Right lobe of liver (tissue), 4 donors: ENCODE measurements at regions not wholly inside any gene's neighbourhood (a gene's known extent, or its start where the extent isn't known, plus 50 kb on each side); places are given as distances from the start of the nearest gene placed in this dataset.

Experiments used
- CTCF ChIP-seq, 4 donors: fragments of 200-600 bp in 3 of 4; fragments of 450-650 bp in 1 of 4; IDR thresholded peaks; one replicate each; pipeline versions ENCODE4 v1.5.1 to v1.8.0; 2016 to 2022; ENCODE audit warnings: antibody characterized with exemption in 4 of 4, mild to moderate bottlenecking in 2 of 4
- POLR2A ChIP-seq: fragments of 450-650 bp; IDR thresholded peaks from one replicate; pipeline ENCODE4 v1.6.1; 2017; ENCODE audit warnings: antibody characterized with exemption, mild to moderate bottlenecking
- donor health status: DM: no; HTN: no; CAD: no.
- donor health status: DM: no; HTN: no; CAD: no.
- donor health status: DM: no; HTN: yes; CAD: no.

DNA sequence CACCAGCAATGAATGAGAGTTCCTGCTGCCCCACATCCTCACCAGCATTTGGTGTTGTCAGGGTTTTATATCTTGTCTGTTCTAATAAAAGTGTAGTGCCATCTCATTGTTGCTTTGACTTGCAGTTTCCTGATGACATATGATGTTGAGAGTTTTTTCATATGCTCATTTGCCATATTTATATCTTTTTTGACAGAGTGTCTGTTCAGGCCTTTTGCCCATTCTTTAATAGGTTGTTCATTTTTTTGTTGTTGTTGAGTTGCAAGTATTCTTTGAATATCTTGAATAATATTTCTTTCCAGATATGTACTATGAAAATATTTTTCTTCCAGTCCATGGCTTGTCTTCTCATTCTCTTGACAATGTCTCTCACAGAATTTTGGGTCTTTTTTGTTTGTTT is 111.7 kb upstream of the KCNJ15 start:
- TF ChIP-seq CTCF (IDR thresholded peaks at IDR 0.05) (no peak), POLR2A (no peak)
